Central memory CD8-positive, alpha-beta T cell (primary cell): ENCODE measurements at regions not wholly inside any gene's neighbourhood (a gene's known extent, or its start where the extent isn't known, plus 50 kb on each side); places are given as distances from the start of the nearest gene placed in this dataset.
A peak's percentile ranks its signal among the peaks of the same experiment; 100 is the strongest.

Experiments
- ATAC-seq: fragments of 150-1000 bp; cut with Tn5 transposase; replicated peaks from 2 replicates; pipeline ENCODE4 v1.10.0; 2022; ENCODE audit warnings: mild to moderate bottlenecking, moderate FRiP score, moderate number of reproducible peaks; ENCODE audit not compliant: poor library complexity, severe bottlenecking; ENCODE audit errors: extremely low read depth
- DNase-seq, 2 donors: peaks; one replicate each; pipeline ENCODE4 v3.0.0; 2021; ENCODE audit warnings: low spot score in 2 of 2
- H3K27ac Mint-ChIP-seq: one replicate; pipeline ENCODE4 v1.8.0; 2022; ENCODE audit warnings: low read depth, mild to moderate bottlenecking, moderate library complexity, mixed read lengths
- H3K27me3 Mint-ChIP-seq: one replicate; pipeline ENCODE4 v1.8.0; 2022; ENCODE audit warnings: mixed read lengths
- H3K36me3 Mint-ChIP-seq: one replicate; pipeline ENCODE4 v1.8.0; 2022; ENCODE audit warnings: mild to moderate bottlenecking, moderate library complexity, mixed read lengths; ENCODE audit not compliant: insufficient read depth
- H3K4me1 Mint-ChIP-seq: one replicate; pipeline ENCODE4 v1.8.0; 2022; ENCODE audit warnings: mixed read lengths
- H3K4me3 Mint-ChIP-seq: one replicate; pipeline ENCODE4 v1.8.0; 2022; ENCODE audit warnings: mild to moderate bottlenecking, moderate library complexity, mixed read lengths
- H3K9me3 Mint-ChIP-seq: one replicate; pipeline ENCODE4 v1.8.0; 2022; ENCODE audit warnings: mixed read lengths

- Mint-ChIP-seq H3K4me1 (no peaks in the 10 kb centered on the region), H3K27ac (no peak overlapping the region), H3K4me3 (no peak overlapping the region), H3K27me3 (peaks cover 14% of the 10 kb centered on the region), H3K9me3 (peaks cover 7% of the 10 kb centered on the region), H3K36me3 (no peaks in the 10 kb centered on the region)
- DNase-seq: no peak
- no peak for ATAC-seq
These were observed 268.6 kb downstream of the MRTFB start for GRCh38 chr16:14339694-14340093.

- DNase-seq: no peak
- ATAC-seq: no peak
- no peaks in the 10 kb centered on the region for H3K36me3 Mint-ChIP-seq
- peaks cover 7% of the 10 kb centered on the region for H3K9me3 Mint-ChIP-seq
- peaks cover 8% of the 10 kb centered on the region for H3K27me3 Mint-ChIP-seq
- no peaks in the 10 kb centered on the region for H3K4me1 Mint-ChIP-seq
- H3K27ac Mint-ChIP-seq: no peak overlapping the region
- H3K4me3 Mint-ChIP-seq: no peak overlapping the region
These were observed 267.9 kb downstream of the MRTFB start for GRCh38 chr16:14338969-14339368.

- DNase-seq: no peak
- no peaks in the 10 kb centered on the region for H3K36me3 Mint-ChIP-seq
- peaks cover 7% of the 10 kb centered on the region for H3K9me3 Mint-ChIP-seq
- ATAC-seq: no peak
- H3K27me3 Mint-ChIP-seq: peaks cover 5% of the 10 kb centered on the region
- H3K27ac Mint-ChIP-seq: no peak overlapping the region
- H3K4me3 Mint-ChIP-seq: no peak overlapping the region
- H3K4me1 Mint-ChIP-seq: no peaks in the 10 kb centered on the region
These were observed 267.1 kb downstream of the MRTFB start for GRCh38 chr16:14338236-14338635.

- Mint-ChIP-seq H3K27ac (no peak overlapping the region), H3K4me3 (no peak overlapping the region), H3K36me3 (no peaks in the 10 kb centered on the region), H3K4me1 (no peaks in the 10 kb centered on the region), H3K9me3 (peaks cover under 1% of the 10 kb centered on the region), H3K27me3 (no peaks in the 10 kb centered on the region)
- ATAC-seq: no peak
- DNase-seq: no peak
These were observed 266.4 kb downstream of the MRTFB start for GRCh38 chr16:14337303-14338191.

GRCh38 chr16:14335297-14335696 is 264.2 kb downstream of the MRTFB start:
- H3K27me3 Mint-ChIP-seq: no peaks in the 10 kb centered on the region
- no peaks in the 10 kb centered on the region for H3K36me3 Mint-ChIP-seq
- H3K9me3 Mint-ChIP-seq: no peaks in the 10 kb centered on the region
- H3K27ac Mint-ChIP-seq: no peak overlapping the region
- H3K4me1 Mint-ChIP-seq: no peaks in the 10 kb centered on the region
- ATAC-seq (no peak), DNase-seq (no peak)
- H3K4me3 Mint-ChIP-seq: no peak overlapping the region

GRCh38 chr16:14334366-14335080 is 263.4 kb downstream of the MRTFB start:
- H3K27me3 Mint-ChIP-seq: no peaks in the 10 kb centered on the region
- H3K36me3 Mint-ChIP-seq: no peaks in the 10 kb centered on the region
- no peaks in the 10 kb centered on the region for H3K9me3 Mint-ChIP-seq
- no peak for DNase-seq
- no peak overlapping the region for H3K27ac Mint-ChIP-seq
- no peak for ATAC-seq
- no peak overlapping the region for H3K4me3 Mint-ChIP-seq
- no peaks in the 10 kb centered on the region for H3K4me1 Mint-ChIP-seq

GRCh38 chr16:14333361-14333760 is 262.2 kb downstream of the MRTFB start:
- no peak for DNase-seq
- Mint-ChIP-seq H3K27me3 (peaks cover 2% of the 10 kb centered on the region), H3K36me3 (no peaks in the 10 kb centered on the region), H3K9me3 (no peaks in the 10 kb centered on the region), H3K27ac (no peak overlapping the region), H3K4me1 (no peaks in the 10 kb centered on the region), H3K4me3 (no peak overlapping the region)
- ATAC-seq: no peak

GRCh38 chr16:14331020-14331419 is 259.9 kb downstream of the MRTFB start:
- DNase-seq (no peak), ATAC-seq (no peak)
- Mint-ChIP-seq H3K36me3 (no peaks in the 10 kb centered on the region), H3K9me3 (no peaks in the 10 kb centered on the region), H3K4me1 (no peaks in the 10 kb centered on the region), H3K4me3 (no peak overlapping the region), H3K27me3 (peaks cover 15% of the 10 kb centered on the region), H3K27ac (no peak overlapping the region)

GRCh38 chr16:14329727-14330350 is 258.7 kb downstream of the MRTFB start:
- Mint-ChIP-seq H3K27ac (peak overlapping the region; percentile 32), H3K4me3 (no peak overlapping the region), H3K4me1 (no peaks in the 10 kb centered on the region), H3K27me3 (peaks cover 24% of the 10 kb centered on the region), H3K9me3 (no peaks in the 10 kb centered on the region), H3K36me3 (no peaks in the 10 kb centered on the region)
- no peak for DNase-seq
- no peak for ATAC-seq

GRCh38 chr16:14325502-14326401 is 254.6 kb downstream of the MRTFB start:
- Mint-ChIP-seq H3K36me3 (no peaks in the 10 kb centered on the region), H3K4me3 (no peak overlapping the region), H3K4me1 (no peaks in the 10 kb centered on the region), H3K27me3 (peaks cover 31% of the 10 kb centered on the region), H3K9me3 (no peaks in the 10 kb centered on the region), H3K27ac (no peak overlapping the region)
- DNase-seq (no peak), ATAC-seq (no peak)

- Mint-ChIP-seq H3K4me1 (no peaks in the 10 kb centered on the region), H3K4me3 (no peak overlapping the region), H3K27me3 (peaks cover 31% of the 10 kb centered on the region), H3K27ac (no peak overlapping the region), H3K9me3 (no peaks in the 10 kb centered on the region), H3K36me3 (no peaks in the 10 kb centered on the region)
- DNase-seq (no peak), ATAC-seq (no peak)
These were observed 253.5 kb downstream of the MRTFB start for GRCh38 chr16:14324581-14324980.

GRCh38 chr16:14322186-14322585 is 251.1 kb downstream of the MRTFB start:
- Mint-ChIP-seq H3K27ac (no peak overlapping the region), H3K4me3 (no peak overlapping the region), H3K27me3 (peaks cover 17% of the 10 kb centered on the region), H3K36me3 (no peaks in the 10 kb centered on the region), H3K9me3 (no peaks in the 10 kb centered on the region), H3K4me1 (no peaks in the 10 kb centered on the region)
- DNase-seq (no peak), ATAC-seq (no peak)
